ENCODE measurements at regions not wholly inside any gene's neighbourhood (a gene's known extent, or its start where the extent isn't known, plus 50 kb on each side); places are given as distances from the start of the nearest gene placed in this dataset.
"Not testable (repeated sequence)": the region's sequence is repeated elsewhere in the genome, so short reads cannot be mapped to it uniquely, and the experiment has no call there.

DNA sequence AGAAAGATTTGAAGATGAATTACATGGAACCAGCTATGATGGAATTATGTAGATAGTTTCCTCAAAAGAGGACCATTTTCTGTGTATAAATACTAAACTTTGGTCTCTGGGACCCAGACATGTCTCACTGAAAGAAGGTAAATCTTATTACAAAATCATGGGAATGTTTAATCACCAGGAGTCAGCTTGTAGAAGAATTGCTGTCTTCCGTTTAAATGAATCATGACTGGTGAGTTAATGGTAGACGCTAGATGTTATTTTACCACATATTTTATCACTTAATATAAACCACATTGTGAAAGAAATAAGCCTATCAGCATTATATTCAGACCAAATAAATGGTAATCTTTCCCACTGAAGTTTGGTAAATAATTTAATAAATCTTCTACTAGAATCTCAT is 322.3 kb upstream of the SUCLG2 start:
- H3K36me3 ChIP-seq (ENCODE audit: control insufficient read depth, insufficient read depth, low read length): no peaks in the 10 kb centered on the region
- H3K4me1 ChIP-seq (ENCODE audit: control insufficient read depth, insufficient read depth, low read length): no peaks in the 10 kb centered on the region
- H3K4me3 ChIP-seq (ENCODE audit: insufficient read depth, low read depth, low read length): no peak overlapping the region
- H3K27me3 ChIP-seq (ENCODE audit: control insufficient read depth, insufficient read depth, low read length, poor library complexity, severe bottlenecking): no peaks in the 10 kb centered on the region
- WGBS, 2 experiments: 80% methylated on average over 1 of the region's 2 CpGs; no CpG with 5 or more reads in 1 of the 2 experiments
- H3K27ac ChIP-seq (ENCODE audit: insufficient read depth, low read depth, low read length, poor library complexity, severe bottlenecking): no peak overlapping the region
- no peaks in the 10 kb centered on the region for H3K9me3 ChIP-seq (ENCODE audit: control insufficient read depth, low read length)

GRCh38 chr3:67964596-67964995 is 310.2 kb upstream of the SUCLG2 start:
- no peaks in the 10 kb centered on the region for H3K9me3 ChIP-seq (ENCODE audit: control insufficient read depth, low read length)
- no peaks in the 10 kb centered on the region for H3K4me1 ChIP-seq (ENCODE audit: control insufficient read depth, insufficient read depth, low read length)
- no peak overlapping the region for H3K27ac ChIP-seq (ENCODE audit: insufficient read depth, low read depth, low read length, poor library complexity, severe bottlenecking)
- H3K4me3 ChIP-seq (ENCODE audit: insufficient read depth, low read depth, low read length): no peak overlapping the region
- no peaks in the 10 kb centered on the region for H3K27me3 ChIP-seq (ENCODE audit: control insufficient read depth, insufficient read depth, low read length, poor library complexity, severe bottlenecking)
- H3K36me3 ChIP-seq (ENCODE audit: control insufficient read depth, insufficient read depth, low read length): no peaks in the 10 kb centered on the region

- H3K27ac ChIP-seq (ENCODE audit: insufficient read depth, low read depth, low read length, poor library complexity, severe bottlenecking): no peak overlapping the region
- no peaks in the 10 kb centered on the region for H3K4me1 ChIP-seq (ENCODE audit: control insufficient read depth, insufficient read depth, low read length)
- H3K4me3 ChIP-seq (ENCODE audit: insufficient read depth, low read depth, low read length): no peak overlapping the region
- H3K36me3 ChIP-seq (ENCODE audit: control insufficient read depth, insufficient read depth, low read length): no peaks in the 10 kb centered on the region
- peaks cover 3% of the 10 kb centered on the region for H3K9me3 ChIP-seq (ENCODE audit: control insufficient read depth, low read length)
- H3K27me3 ChIP-seq (ENCODE audit: control insufficient read depth, insufficient read depth, low read length, poor library complexity, severe bottlenecking): no peaks in the 10 kb centered on the region
- WGBS, 2 experiments: 89 to 93% methylated on average over 2 of the region's 2 CpGs
Measured at GRCh38 chr3:67957268-67957667, 302.9 kb upstream of the SUCLG2 start.

DNA sequence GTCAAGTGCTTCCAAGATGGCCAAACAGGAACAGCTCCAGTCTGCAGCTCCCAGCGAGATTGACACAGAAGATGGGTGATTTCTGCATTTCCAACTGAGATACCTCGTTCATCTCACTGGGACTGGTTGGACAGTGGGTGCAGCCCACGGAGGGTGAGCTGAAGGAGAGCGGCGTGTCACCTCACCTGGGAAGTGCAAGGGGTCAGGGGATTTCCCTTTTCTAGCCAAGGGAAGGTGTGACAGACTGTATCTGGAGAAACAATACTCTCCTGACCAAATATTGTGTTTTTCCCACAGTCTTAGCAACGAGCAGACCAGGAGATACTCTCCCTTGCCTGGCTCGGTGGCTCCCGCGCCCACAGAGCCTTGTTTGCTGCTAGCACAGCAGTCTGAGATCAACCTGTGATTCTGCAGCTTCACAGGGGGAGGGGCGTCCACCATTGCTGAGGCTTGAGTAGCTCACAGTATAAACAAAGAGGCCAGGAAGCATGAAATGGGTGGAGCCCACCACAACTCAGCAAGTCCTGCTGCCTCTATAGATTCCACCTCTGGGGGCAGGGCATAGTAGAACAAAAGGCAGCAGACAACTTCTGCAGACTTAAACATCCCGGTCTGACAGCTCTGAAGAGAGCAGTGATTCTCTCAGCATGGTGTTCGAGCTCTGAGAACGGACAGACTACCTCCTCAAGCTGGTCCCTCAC is 293.5 kb upstream of the SUCLG2 start:
- Histone ChIP-seq H3K36me3 (ENCODE audit: control insufficient read depth, insufficient read depth, low read length) (no peaks in the 10 kb centered on the region), H3K27ac (ENCODE audit: insufficient read depth, low read depth, low read length, poor library complexity, severe bottlenecking) (peak overlapping the region; percentile 26), H3K4me1 (ENCODE audit: control insufficient read depth, insufficient read depth, low read length) (no peaks in the 10 kb centered on the region), H3K4me3 (ENCODE audit: insufficient read depth, low read depth, low read length) (no peak overlapping the region), H3K9me3 (ENCODE audit: control insufficient read depth, low read length) (no peaks in the 10 kb centered on the region), H3K27me3 (ENCODE audit: control insufficient read depth, insufficient read depth, low read length, poor library complexity, severe bottlenecking) (no peaks in the 10 kb centered on the region)
- 53 to 55% methylated on average over 13 of the region's 13 CpGs for WGBS, 2 experiments

- Histone ChIP-seq H3K27ac (ENCODE audit: insufficient read depth, low read depth, low read length, poor library complexity, severe bottlenecking) (no peak overlapping the region), H3K27me3 (ENCODE audit: control insufficient read depth, insufficient read depth, low read length, poor library complexity, severe bottlenecking) (no peaks in the 10 kb centered on the region), H3K9me3 (ENCODE audit: control insufficient read depth, low read length) (no peaks in the 10 kb centered on the region), H3K36me3 (ENCODE audit: control insufficient read depth, insufficient read depth, low read length) (no peaks in the 10 kb centered on the region), H3K4me1 (ENCODE audit: control insufficient read depth, insufficient read depth, low read length) (no peaks in the 10 kb centered on the region), H3K4me3 (ENCODE audit: insufficient read depth, low read depth, low read length) (no peak overlapping the region)
Measured at GRCh38 chr3:67946436-67946835, 292.0 kb upstream of the SUCLG2 start.

GRCh38 chr3:67943546-67943945 is 289.1 kb upstream of the SUCLG2 start:
- no peaks in the 10 kb centered on the region for H3K27me3 ChIP-seq (ENCODE audit: control insufficient read depth, insufficient read depth, low read length, poor library complexity, severe bottlenecking)

GRCh38 chr3:67941433-67942030 is 287.1 kb upstream of the SUCLG2 start:
- no peaks in the 10 kb centered on the region for H3K27me3 ChIP-seq (ENCODE audit: control insufficient read depth, insufficient read depth, low read length, poor library complexity, severe bottlenecking)
- WGBS, 2 experiments: 91 to 96% methylated on average over 2 to 3 of the region's 3 CpGs

More at GRCh38 chr3:67943546-67943945, 289.1 kb upstream of the SUCLG2 start:
- no peaks in the 10 kb centered on the region for H3K9me3 ChIP-seq (ENCODE audit: control insufficient read depth, low read length)
- no peak overlapping the region for H3K4me3 ChIP-seq (ENCODE audit: insufficient read depth, low read depth, low read length)
- H3K4me1 ChIP-seq (ENCODE audit: control insufficient read depth, insufficient read depth, low read length): no peaks in the 10 kb centered on the region
- WGBS, 2 experiments: 87 to 92% methylated on average over 1 of the region's 1 CpG
- no peaks in the 10 kb centered on the region for H3K36me3 ChIP-seq (ENCODE audit: control insufficient read depth, insufficient read depth, low read length)
- no peak overlapping the region for H3K27ac ChIP-seq (ENCODE audit: insufficient read depth, low read depth, low read length, poor library complexity, severe bottlenecking)

DNA sequence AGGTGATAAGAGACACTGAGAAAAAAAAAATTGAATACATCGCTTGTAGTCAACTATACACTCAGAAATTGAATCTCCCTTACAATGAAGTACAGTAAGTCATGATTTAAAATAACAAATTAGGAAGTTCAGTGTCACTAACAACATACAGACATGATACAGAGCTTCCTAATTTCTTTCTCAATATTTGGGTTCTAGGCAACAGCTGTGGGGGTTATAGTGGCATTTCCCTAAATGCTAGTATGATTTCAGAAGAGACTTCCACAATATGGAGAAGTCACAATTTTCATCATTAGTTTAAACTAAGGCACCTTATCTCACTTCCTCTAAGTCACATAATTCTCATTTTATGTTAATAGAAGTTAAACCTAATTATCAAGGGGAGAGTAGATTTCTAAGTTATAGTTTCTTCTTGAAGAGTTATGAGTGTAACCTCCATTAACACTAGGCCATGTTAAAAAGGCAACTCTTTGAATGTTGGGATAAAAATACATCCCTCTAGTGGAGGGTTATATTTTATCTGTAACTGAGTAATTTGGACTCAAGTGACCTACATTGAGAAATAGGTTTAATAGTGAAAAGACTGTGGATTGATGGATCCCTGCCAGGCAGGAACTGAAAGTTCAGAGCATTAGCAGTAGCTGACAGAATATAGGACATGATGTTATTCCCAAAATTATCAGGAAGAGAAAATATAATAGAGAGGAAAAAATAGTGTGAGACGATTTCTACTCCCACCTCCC is 286.0 kb upstream of the SUCLG2 start:
- Histone ChIP-seq H3K4me1 (ENCODE audit: control insufficient read depth, insufficient read depth, low read length) (no peaks in the 10 kb centered on the region), H3K27me3 (ENCODE audit: control insufficient read depth, insufficient read depth, low read length, poor library complexity, severe bottlenecking) (no peaks in the 10 kb centered on the region), H3K27ac (ENCODE audit: insufficient read depth, low read depth, low read length, poor library complexity, severe bottlenecking) (no peak overlapping the region), H3K36me3 (ENCODE audit: control insufficient read depth, insufficient read depth, low read length) (no peaks in the 10 kb centered on the region), H3K4me3 (ENCODE audit: insufficient read depth, low read depth, low read length) (no peak overlapping the region), H3K9me3 (ENCODE audit: control insufficient read depth, low read length) (no peaks in the 10 kb centered on the region)
- WGBS, 2 experiments: 97 to 100% methylated on average over 1 to 2 of the region's 2 CpGs

More at GRCh38 chr3:67941433-67942030, 287.1 kb upstream of the SUCLG2 start:
- Histone ChIP-seq H3K27ac (ENCODE audit: insufficient read depth, low read depth, low read length, poor library complexity, severe bottlenecking) (no peak overlapping the region), H3K4me1 (ENCODE audit: control insufficient read depth, insufficient read depth, low read length) (no peaks in the 10 kb centered on the region), H3K36me3 (ENCODE audit: control insufficient read depth, insufficient read depth, low read length) (no peaks in the 10 kb centered on the region), H3K9me3 (ENCODE audit: control insufficient read depth, low read length) (no peaks in the 10 kb centered on the region), H3K4me3 (ENCODE audit: insufficient read depth, low read depth, low read length) (no peak overlapping the region)

GRCh38 chr3:67937498-67938118 is 283.2 kb upstream of the SUCLG2 start:
- Histone ChIP-seq H3K9me3 (ENCODE audit: control insufficient read depth, low read length) (no peaks in the 10 kb centered on the region), H3K4me3 (ENCODE audit: insufficient read depth, low read depth, low read length) (no peak overlapping the region), H3K27me3 (ENCODE audit: control insufficient read depth, insufficient read depth, low read length, poor library complexity, severe bottlenecking) (no peaks in the 10 kb centered on the region), H3K4me1 (ENCODE audit: control insufficient read depth, insufficient read depth, low read length) (no peaks in the 10 kb centered on the region), H3K27ac (ENCODE audit: insufficient read depth, low read depth, low read length, poor library complexity, severe bottlenecking) (no peak overlapping the region), H3K36me3 (ENCODE audit: control insufficient read depth, insufficient read depth, low read length) (no peaks in the 10 kb centered on the region)
- 95 to 96% methylated on average over 1 of the region's 1 CpG for WGBS, 2 experiments

DNA sequence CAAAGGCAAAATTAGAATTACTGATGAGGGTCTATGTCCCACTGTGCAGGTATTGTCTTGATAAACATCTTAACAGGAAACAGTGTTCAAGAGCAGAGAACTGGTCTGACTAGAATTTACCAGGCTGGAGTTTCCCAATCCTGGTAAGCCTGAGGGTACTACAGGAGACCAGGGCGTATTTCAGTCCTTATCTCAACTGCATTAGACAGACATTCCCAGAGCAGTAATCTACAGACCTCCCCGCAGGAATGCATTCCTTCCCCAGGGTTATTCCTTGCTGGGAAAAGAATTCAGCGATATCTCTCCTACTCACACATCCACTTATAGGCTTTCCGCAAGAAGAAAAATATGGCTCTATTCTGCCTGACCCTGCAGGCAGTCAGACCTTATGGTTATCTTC is 276.0 kb upstream of the SUCLG2 start:
- not testable (repeated sequence) for H3K9me3 ChIP-seq (ENCODE audit: control insufficient read depth, low read length); H3K27me3 ChIP-seq (ENCODE audit: control insufficient read depth, insufficient read depth, low read length, poor library complexity, severe bottlenecking); H3K4me1 ChIP-seq (ENCODE audit: control insufficient read depth, insufficient read depth, low read length); H3K27ac ChIP-seq (ENCODE audit: insufficient read depth, low read depth, low read length, poor library complexity, severe bottlenecking); H3K36me3 ChIP-seq (ENCODE audit: control insufficient read depth, insufficient read depth, low read length); H3K4me3 ChIP-seq (ENCODE audit: insufficient read depth, low read depth, low read length)
- 96% methylated on average over 4 of the region's 4 CpGs for WGBS, 2 experiments

All from ectodermal cell (in vitro differentiated cells).